K562 (cell line): ENCODE measurements at regions not wholly inside any gene's neighbourhood (a gene's known extent, or its start where the extent isn't known, plus 50 kb on each side); places are given as distances from the start of the nearest gene placed in this dataset.
"Not testable (repeated sequence)": the region's sequence is repeated elsewhere in the genome, so short reads cannot be mapped to it uniquely, and the experiment has no call there.

Experiments
- ATAC-seq: fragments of 200-7000 bp; cut with Tn5 transposase; 3 replicates; pipeline ENCODE4 v1.9.1; 2020; ENCODE audit warnings: moderate library complexity
- BruUV-seq: library from RNA; stranded (reverse); fragments of 400-500 nt; replicated peaks from 2 replicates; lab custom pipeline; 2021; lab: Mats Ljungman, UMichigan
- CTCF ChIA-PET: fragments of 300-600 bp; formaldehyde crosslinking; extraction: SDS; loops from one replicate; lab custom pipeline; 2021; ENCODE audit warnings: low intra/inter-chr PET ratio; lab: Yijun Ruan, JAX
- POLR2A ChIA-PET: fragments of 300-600, 350-650 bp; sonication (Branson Sonifier 250); formaldehyde crosslinking; extraction: SDS; loops from one replicate; lab custom pipeline; 2021; ENCODE audit warnings: antibody characterized with exemption, inconsistent platforms; lab: Yijun Ruan, JAX
- DNase-seq, 4 experiments: peaks; one replicate each; pipeline versions ENCODE4 v3.0.0 to v3.0.0-alpha.2; 2011 to 2018; ENCODE audit warnings: low spot score in 3 of 4, mixed read lengths in 3 of 4; ENCODE audit errors: extremely low read depth in 1 of 4
- FAIRE-seq: peaks from 2 replicates; lab custom pipeline; 2011; peaks lifted over from hg19 to GRCh38; lab: Jason Lieb, UNC
- H2AFZ ChIP-seq: 2 replicates; pipeline ENCODE4 v1.6.0; 2011; ENCODE audit warnings: low read depth, low read length, control low read depth, inconsistent platforms
- H3K27ac ChIP-seq: fragments of 200-600 bp; 3 replicates; pipeline ENCODE4 v1.8.0; 2011; ENCODE audit warnings: low read depth, mild to moderate bottlenecking, control low read depth, inconsistent platforms, low read length, moderate library complexity, mixed read lengths; ENCODE audit errors: extremely low read depth
- H3K27me3 ChIP-seq, 2 experiments: fragments of 300-600 bp in 1 of 2; 2 replicates in 1 of 2; 3 replicates in 1 of 2; pipeline versions ENCODE4 v1.6.0 to v1.8.0; 2011; ENCODE audit warnings: inconsistent platforms in 2 of 2, low read length in 2 of 2, mild to moderate bottlenecking in 1 of 2, mixed read lengths in 1 of 2, moderate library complexity in 1 of 2; ENCODE audit not compliant: control insufficient read depth in 2 of 2, insufficient read depth in 2 of 2
- H3K36me3 ChIP-seq: fragments of 300-600 bp; 3 replicates; pipeline ENCODE4 v1.8.0; 2011; ENCODE audit warnings: mild to moderate bottlenecking, low read length, inconsistent platforms; ENCODE audit not compliant: control insufficient read depth, insufficient read depth
- H3K4me1 ChIP-seq, 2 experiments: fragments of 200-600 bp in 1 of 2; replicated peaks in 1 of 2; 2 replicates in 1 of 2; 3 replicates in 1 of 2; pipeline versions ENCODE4 v1.5.1 to v1.8.0; 2011; ENCODE audit warnings: inconsistent platforms in 2 of 2, low read length in 2 of 2, mild to moderate bottlenecking in 1 of 2, mixed read lengths in 1 of 2, moderate library complexity in 1 of 2; ENCODE audit not compliant: control insufficient read depth in 2 of 2, insufficient read depth in 2 of 2
- H3K4me2 ChIP-seq: 2 replicates; pipeline ENCODE4 v1.6.1; 2011; ENCODE audit warnings: low read length, control low read depth, inconsistent platforms, mixed read lengths; ENCODE audit not compliant: insufficient read depth
- H3K4me3 ChIP-seq: fragments of 200-600 bp; sonication (generic), shearing (Covaris generic); 2 replicates; pipeline ENCODE4 v1.5.1; 2016; ENCODE audit warnings: control low read depth, inconsistent platforms
- H3K79me2 ChIP-seq: fragments of 200-600 bp; 3 replicates; pipeline ENCODE4 v1.8.0; 2011; ENCODE audit warnings: low read length, inconsistent platforms; ENCODE audit not compliant: control insufficient read depth, insufficient read depth
- H3K9ac ChIP-seq, 2 experiments: 2 replicates each; pipeline versions ENCODE4 v1.6.0 to v1.6.1; 2011; ENCODE audit warnings: low read depth in 2 of 2, low read length in 2 of 2, control low read depth in 1 of 2, inconsistent platforms in 1 of 2, mild to moderate bottlenecking in 1 of 2, mixed read lengths in 1 of 2; ENCODE audit not compliant: insufficient read depth in 1 of 2
- H3K9me1 ChIP-seq: one replicate; pipeline ENCODE4 v1.6.0; 2011; ENCODE audit warnings: inconsistent platforms, mild to moderate bottlenecking, low read length, moderate library complexity; ENCODE audit not compliant: control insufficient read depth, insufficient read depth
- H3K9me3 ChIP-seq: replicated peaks from 2 replicates; pipeline ENCODE4 v1.5.1; 2011; ENCODE audit warnings: low read depth, low read length, inconsistent platforms; ENCODE audit not compliant: control insufficient read depth, insufficient read depth
- H4K20me1 ChIP-seq: replicated peaks from 2 replicates; pipeline ENCODE4 v1.6.1; 2011; ENCODE audit warnings: low read length, inconsistent platforms, mixed read lengths; ENCODE audit not compliant: control insufficient read depth, insufficient read depth
- FOXK1 ChIP-seq: sonication (generic); formaldehyde crosslinking; IDR thresholded peaks from 2 replicates; pipeline ENCODE4 v1.8.0; 2022; ENCODE audit warnings: missing genetic modification reagents, mild to moderate bottlenecking, borderline replicate concordance
- HNRNPL ChIP-seq: fragments of 200-400 bp; formaldehyde crosslinking; IDR thresholded peaks from 2 replicates; pipeline ENCODE4 v1.6.1; 2017; ENCODE audit warnings: low read depth, mild to moderate bottlenecking, low read length
- NFIC ChIP-seq: fragments of 450-650 bp; IDR thresholded peaks from 2 replicates; pipeline ENCODE4 v1.6.1; 2017; ENCODE audit warnings: mild to moderate bottlenecking, inconsistent platforms
- ZNF644 ChIP-seq: fragments of 200-800 bp; sonication (Bioruptor generic); IDR thresholded peaks from 2 replicates; pipeline ENCODE4 v1.6.1; 2016; ENCODE audit warnings: low read depth, missing genetic modification characterization, missing compliant biosample characterization
- WGBS: fragments of 100-300 bp; shearing (Covaris generic); methylation state at CpG from one replicate; pipeline ENCODE4 v1.1.6; 2016; ENCODE audit warnings: low coverage, mixed read lengths; ENCODE audit not compliant: insufficient coverage; ENCODE audit errors: missing lambda C conversion rate; 5-methylcytosine and 5-hydroxymethylcytosine counted together
- in situ Hi-C: fragments of 300-500 bp; cut with MboI; formaldehyde crosslinking; loops from 4 replicates; pipeline ENCODE4 v1.15.0; 2018; ENCODE audit warnings: inconsistent platforms, mixed read lengths
- intact Hi-C: fragments of 100-400 bp; cut with micrococcal nuclease; formaldehyde crosslinking; loops from 2 replicates; pipeline ENCODE4 v1.14.2; 2022
- TF ChIP-seq, protein P1 (sequence below): fragments of 450-650 bp; formaldehyde crosslinking; IDR thresholded peaks from 2 replicates; pipeline ENCODE4 v1.4.0; 2020; ENCODE audit warnings: mild to moderate bottlenecking
- TF ChIP-seq, protein P2 (sequence below), 2 experiments: IDR thresholded peaks in 1 of 2; conservative IDR thresholded peaks in 1 of 2; 2 replicates each; pipeline ENCODE4 v1.6.1; 2016; ENCODE audit warnings: low read depth in 2 of 2, mild to moderate bottlenecking in 1 of 2, missing compliant biosample characterization in 1 of 2, missing genetic modification characterization in 1 of 2, moderate library complexity in 1 of 2
- TF ChIP-seq, protein P3 (sequence below): sonication (generic); formaldehyde crosslinking; IDR thresholded peaks from 2 replicates; pipeline ENCODE4 v1.8.1; 2023; ENCODE audit warnings: mild to moderate bottlenecking, missing genetic modification reagents

DNA sequence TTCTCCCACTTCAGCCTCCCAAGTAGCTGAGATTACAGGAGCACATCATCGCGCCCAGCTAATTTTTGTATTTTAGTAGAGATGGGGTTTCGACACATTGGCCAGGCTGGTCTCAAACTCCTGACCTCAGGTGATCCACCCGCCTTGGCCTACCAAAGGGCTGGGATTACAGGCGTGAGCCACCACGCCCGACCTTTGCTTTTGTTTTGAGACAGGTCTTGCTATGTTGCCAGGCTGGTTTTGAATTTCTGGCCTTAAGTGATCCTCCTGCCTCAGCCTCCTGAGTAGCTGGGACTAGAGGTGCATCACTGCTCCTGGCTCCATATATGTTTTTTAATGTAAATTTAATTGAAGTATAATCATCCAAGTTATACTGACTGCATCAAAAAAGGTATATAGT is 80.2 kb upstream of the NEK6 start:
- H2AFZ ChIP-seq, FAIRE-seq, H3K9me3 ChIP-seq, H3K27ac ChIP-seq, H4K20me1 ChIP-seq, CTCF ChIA-PET, ATAC-seq, H3K36me3 ChIP-seq, BruUV-seq, H3K9ac ChIP-seq, H3K79me2 ChIP-seq, H3K9me1 ChIP-seq, DNase-seq, H3K4me1 ChIP-seq, in situ Hi-C loops, POLR2A ChIA-PET, H3K4me2 ChIP-seq, intact Hi-C loops, H3K4me3 ChIP-seq: not testable (repeated sequence)
- peaks cover 13 to 43% of the 10 kb centered on the region in 2 experiments for H3K27me3 ChIP-seq
- 27% methylated on average over 7 of the region's 7 CpGs for WGBS

DNA sequence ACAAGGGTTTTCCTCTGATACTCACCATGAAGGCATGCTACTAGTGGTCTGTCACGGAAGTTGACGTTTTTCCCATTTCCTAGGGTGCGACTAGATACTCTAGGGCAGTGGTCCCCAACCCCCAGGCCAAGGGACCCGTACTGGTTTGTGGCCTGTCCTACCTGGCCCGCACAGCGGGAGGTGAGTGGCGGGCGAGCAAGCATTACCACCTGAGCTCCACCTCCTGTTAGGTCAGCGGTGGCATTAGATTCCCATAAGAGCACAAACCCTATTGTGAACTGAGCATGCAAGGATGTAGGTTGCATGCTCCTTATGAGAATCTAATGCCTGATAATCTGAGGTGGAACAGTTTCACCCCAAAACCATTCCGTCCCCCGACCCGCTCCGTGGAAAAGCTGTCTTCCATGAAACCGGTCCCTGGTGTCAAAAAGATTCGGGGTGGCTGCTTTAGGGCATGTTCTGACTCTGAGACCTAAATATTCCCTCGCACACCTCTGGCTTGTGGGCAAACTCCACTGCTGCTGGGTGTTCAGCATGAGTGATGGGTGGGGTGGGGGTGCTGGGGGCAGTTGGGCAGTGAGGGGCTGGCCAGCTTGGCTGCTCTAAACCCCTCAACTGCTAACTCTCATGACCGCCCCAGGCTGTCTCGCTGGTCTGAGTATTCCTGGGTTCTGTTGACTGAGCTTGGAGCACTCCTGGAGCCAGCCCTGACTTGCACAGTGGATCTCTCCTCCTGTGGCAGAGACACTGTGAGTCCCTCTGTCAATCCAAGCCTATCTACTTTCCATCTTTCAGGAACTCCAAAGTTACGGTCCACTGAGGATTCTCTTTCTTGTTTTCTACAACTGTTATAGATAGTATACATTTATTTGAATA is 78.3 kb upstream of the NEK6 start:
- H3K9me3 ChIP-seq = peaks cover 3% of the 10 kb centered on the region
- WGBS = 2% methylated on average over 19 of the region's 19 CpGs
- CTCF ChIA-PET = no interaction called here
- no TSS peak for BruUV-seq
- H3K27ac ChIP-seq = no peak overlapping the region
- peaks cover 13 to 36% of the 10 kb centered on the region in 2 experiments for H3K27me3 ChIP-seq
- TF ChIP-seq, protein P1, sequence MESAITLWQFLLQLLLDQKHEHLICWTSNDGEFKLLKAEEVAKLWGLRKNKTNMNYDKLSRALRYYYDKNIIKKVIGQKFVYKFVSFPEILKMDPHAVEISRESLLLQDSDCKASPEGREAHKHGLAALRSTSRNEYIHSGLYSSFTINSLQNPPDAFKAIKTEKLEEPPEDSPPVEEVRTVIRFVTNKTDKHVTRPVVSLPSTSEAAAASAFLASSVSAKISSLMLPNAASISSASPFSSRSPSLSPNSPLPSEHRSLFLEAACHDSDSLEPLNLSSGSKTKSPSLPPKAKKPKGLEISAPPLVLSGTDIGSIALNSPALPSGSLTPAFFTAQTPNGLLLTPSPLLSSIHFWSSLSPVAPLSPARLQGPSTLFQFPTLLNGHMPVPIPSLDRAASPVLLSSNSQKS (CRISPR knock-in tag) = no peak
- TF ChIP-seq NFIC (no peak), ZNF644 (tag) (no peak), HNRNPL (no peak), FOXK1 (CRISPR knock-in tag) (no peak)
- TF ChIP-seq, protein P2, sequence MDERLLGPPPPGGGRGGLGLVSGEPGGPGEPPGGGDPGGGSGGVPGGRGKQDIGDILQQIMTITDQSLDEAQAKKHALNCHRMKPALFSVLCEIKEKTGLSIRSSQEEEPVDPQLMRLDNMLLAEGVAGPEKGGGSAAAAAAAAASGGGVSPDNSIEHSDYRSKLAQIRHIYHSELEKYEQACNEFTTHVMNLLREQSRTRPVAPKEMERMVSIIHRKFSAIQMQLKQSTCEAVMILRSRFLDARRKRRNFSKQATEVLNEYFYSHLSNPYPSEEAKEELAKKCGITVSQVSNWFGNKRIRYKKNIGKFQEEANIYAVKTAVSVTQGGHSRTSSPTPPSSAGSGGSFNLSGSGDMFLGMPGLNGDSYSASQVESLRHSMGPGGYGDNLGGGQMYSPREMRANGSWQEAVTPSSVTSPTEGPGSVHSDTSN (CRISPR knock-in tag; IDR thresholded peaks at IDR 0.05; ENCODE audit: low read depth) = no peak
- TF ChIP-seq, protein P2 (tag; conservative IDR thresholded peaks at IDR 0.05; ENCODE audit: low read depth) = no peak
- TF ChIP-seq, protein P3, sequence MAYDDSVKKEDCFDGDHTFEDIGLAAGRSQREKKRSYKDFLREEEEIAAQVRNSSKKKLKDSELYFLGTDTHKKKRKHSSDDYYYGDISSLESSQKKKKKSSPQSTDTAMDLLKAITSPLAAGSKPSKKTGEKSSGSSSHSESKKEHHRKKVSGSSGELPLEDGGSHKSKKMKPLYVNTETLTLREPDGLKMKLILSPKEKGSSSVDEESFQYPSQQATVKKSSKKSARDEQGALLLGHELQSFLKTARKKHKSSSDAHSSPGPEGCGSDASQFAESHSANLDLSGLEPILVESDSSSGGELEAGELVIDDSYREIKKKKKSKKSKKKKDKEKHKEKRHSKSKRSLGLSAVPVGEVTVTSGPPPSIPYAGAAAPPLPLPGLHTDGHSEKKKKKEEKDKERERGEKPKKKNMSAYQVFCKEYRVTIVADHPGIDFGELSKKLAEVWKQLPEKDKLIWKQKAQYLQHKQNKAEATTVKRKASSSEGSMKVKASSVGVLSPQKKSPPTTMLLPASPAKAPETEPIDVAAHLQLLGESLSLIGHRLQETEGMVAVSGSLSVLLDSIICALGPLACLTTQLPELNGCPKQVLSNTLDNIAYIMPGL (CRISPR knock-in tag) = no peak
- no peaks in the 10 kb centered on the region for H3K79me2 ChIP-seq
- in situ Hi-C loops = no loop called here
- DNase-seq (no peak), FAIRE-seq (no peak), ATAC-seq (no peak)
- no peaks in the 10 kb centered on the region for H3K36me3 ChIP-seq
- no peaks in the 10 kb centered on the region for H3K9me1 ChIP-seq
- no peak overlapping the region for H3K9ac ChIP-seq
- POLR2A ChIA-PET = no interaction called here
- H3K4me3 ChIP-seq = no peak overlapping the region
- no peak overlapping the region for H3K4me2 ChIP-seq
- H3K4me1 ChIP-seq = no peaks in the 10 kb centered on the region
- no peaks in the 10 kb centered on the region for H4K20me1 ChIP-seq
- no peak overlapping the region for H2AFZ ChIP-seq
- intact Hi-C loops = no loop called here
